ENCODE measurements at regions not wholly inside any gene's neighbourhood (a gene's known extent, or its start where the extent isn't known, plus 50 kb on each side); places are given as distances from the start of the nearest gene placed in this dataset.

DNA sequence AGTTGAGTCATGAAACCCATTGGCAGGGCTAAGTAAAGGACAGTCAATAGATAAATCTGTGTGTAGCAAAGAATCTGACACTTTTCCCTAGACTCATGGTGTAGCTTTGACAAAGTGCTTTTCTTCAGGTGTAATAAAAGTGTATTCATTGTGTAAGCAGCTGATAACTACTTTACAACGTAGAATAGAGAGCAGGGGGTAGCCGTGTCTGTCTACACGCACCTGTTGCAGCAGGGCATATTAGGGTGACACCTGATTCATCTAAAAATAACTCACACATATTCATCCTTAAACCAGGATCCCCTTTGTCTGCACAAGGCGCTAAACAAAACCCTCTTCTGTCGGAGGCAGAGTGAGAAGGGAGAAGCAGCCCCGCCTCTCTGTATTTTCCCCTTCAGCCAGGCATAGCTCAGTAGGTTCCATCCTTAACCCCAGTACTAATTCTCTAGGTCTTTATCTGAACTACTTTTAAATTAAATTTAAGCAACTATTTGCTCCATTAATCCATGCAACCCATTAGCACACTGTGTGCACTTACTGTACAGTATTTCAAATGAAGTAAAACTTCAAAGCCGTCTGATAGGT is 306.7 kb upstream of the SASH1 start:
- TF ChIP-seq, protein P1, sequence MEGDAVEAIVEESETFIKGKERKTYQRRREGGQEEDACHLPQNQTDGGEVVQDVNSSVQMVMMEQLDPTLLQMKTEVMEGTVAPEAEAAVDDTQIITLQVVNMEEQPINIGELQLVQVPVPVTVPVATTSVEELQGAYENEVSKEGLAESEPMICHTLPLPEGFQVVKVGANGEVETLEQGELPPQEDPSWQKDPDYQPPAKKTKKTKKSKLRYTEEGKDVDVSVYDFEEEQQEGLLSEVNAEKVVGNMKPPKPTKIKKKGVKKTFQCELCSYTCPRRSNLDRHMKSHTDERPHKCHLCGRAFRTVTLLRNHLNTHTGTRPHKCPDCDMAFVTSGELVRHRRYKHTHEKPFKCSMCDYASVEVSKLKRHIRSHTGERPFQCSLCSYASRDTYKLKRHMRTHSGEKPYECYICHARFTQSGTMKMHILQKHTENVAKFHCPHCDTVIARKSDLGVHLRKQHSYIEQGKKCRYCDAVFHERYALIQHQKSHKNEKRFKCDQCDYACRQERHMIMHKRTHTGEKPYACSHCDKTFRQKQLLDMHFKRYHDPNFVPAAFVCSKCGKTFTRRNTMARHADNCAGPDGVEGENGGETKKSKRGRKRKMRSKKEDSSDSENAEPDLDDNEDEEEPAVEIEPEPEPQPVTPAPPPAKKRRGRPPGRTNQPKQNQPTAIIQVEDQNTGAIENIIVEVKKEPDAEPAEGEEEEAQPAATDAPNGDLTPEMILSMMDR (IDR thresholded peaks at IDR 0.05), result no peak
- WGBS, 2 donors, result 87 to 89% methylated on average over 7 of the region's 7 CpGs
- Histone ChIP-seq H3K9me3 (no peaks in the 10 kb centered on the region), H3K27me3 (no peaks in the 10 kb centered on the region), H3K4me3 (no peak overlapping the region), H3K4me1 (no peaks in the 10 kb centered on the region), H3K27ac (no peak overlapping the region), H3K36me3 (no peaks in the 10 kb centered on the region)
- intact Hi-C loops (cut with DNase I), result loop anchor here in 1 of 10 donors (1.0 kb wide), 1 partner anchor 13 kb away; no protein-coding TSS in a partner anchor
- ATAC-seq (no peak), DNase-seq (no peak)

DNA sequence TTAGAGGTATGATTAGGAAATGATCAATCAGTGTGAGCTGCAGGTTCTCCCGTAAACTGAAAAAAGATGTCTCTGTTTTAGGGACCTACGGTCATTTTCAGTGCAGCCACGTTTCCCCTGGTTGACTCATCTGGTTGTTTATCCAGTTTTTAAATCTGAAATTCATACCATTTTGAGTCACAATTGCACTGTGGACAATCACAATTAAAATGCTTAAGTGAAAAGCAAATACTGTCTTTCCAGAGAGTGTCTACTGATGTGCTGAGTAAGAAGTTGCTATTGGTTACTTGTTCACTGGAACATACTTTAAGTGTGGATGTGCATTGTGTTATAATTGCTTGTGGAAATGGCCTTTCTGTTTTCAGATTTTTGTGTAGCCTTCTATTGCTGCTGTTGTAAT is 305.1 kb upstream of the SASH1 start:
- 83 to 93% methylated on average over 3 of the region's 3 CpGs for WGBS, 2 donors
- no peaks in the 10 kb centered on the region for H3K27me3 ChIP-seq

DNA sequence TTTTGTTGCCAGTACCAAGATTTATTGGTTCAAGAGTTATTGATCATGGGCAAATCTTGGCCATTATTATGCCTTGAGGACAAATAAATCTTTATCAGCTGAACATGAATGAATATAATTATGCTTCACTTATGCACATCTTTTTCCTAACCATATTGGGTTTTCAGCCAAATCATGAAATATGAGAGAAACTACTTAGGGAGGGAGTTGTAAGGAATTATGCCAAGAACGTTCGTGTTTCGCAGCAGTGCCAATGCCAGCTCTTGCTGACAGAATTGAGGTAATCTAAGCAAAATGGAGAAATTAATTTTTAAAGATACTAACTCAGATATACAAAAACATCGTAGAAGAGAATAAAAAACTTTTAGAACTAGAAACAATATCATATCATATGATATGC is 301.1 kb upstream of the SASH1 start:
- peaks cover 0 to 4% (median 0%) of the 10 kb centered on the region in 9 donors for H3K4me1 ChIP-seq
- no peak overlapping the region for H3K4me3 ChIP-seq
- peaks cover 0 to 5% (median 3%) of the 10 kb centered on the region in 11 donors for H3K9me3 ChIP-seq
- no peak for DNase-seq
- TF ChIP-seq, protein P1 (IDR thresholded peaks at IDR 0.05), result no peak
- H3K27ac ChIP-seq, result no peak overlapping the region
- WGBS, 2 donors, result 87 to 89% methylated on average over 4 of the region's 4 CpGs
- intact Hi-C loops (cut with DNase I), result no loop called here
- ATAC-seq, result no peak
- no peaks in the 10 kb centered on the region for H3K27me3 ChIP-seq
- no peaks in the 10 kb centered on the region for H3K36me3 ChIP-seq

More for the DNA sequence above, 305.1 kb upstream of the SASH1 start:
- Histone ChIP-seq H3K27ac (no peak overlapping the region), H3K4me3 (no peak overlapping the region), H3K36me3 (no peaks in the 10 kb centered on the region), H3K9me3 (no peaks in the 10 kb centered on the region), H3K4me1 (peaks cover 0 to 2% (median 0%) of the 10 kb centered on the region in 9 donors)
- ATAC-seq (no peak), DNase-seq (no peak)
- intact Hi-C loops (cut with DNase I), result no loop called here
- TF ChIP-seq, protein P1 (IDR thresholded peaks at IDR 0.05), result no peak

DNA sequence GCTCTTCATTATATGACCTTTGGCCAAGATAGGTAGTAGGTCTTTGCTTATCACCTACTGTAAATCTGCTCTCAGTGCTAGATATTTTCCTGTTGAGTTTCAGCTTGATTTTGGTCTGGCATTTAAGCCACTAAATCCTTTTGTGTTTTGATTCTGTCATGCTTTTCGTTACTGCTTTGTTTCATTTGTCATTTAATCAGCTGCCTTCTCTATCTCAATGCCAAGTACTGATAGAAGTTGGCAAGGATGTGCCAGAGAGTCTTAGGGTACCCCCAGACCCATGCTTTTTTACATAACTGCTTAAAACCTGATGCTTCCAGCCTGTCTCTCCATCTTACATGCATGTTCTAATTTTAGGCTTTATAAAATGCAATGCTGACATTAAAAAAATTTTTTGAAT is 300.1 kb upstream of the SASH1 start:
- ATAC-seq, result no peak
- intact Hi-C loops (cut with DNase I), result no loop called here
- DNase-seq, result no peak

More for the DNA sequence above, 300.1 kb upstream of the SASH1 start:
- Histone ChIP-seq H3K9me3 (peaks cover 0 to 15% (median 4%) of the 10 kb centered on the region in 11 donors), H3K4me3 (no peak overlapping the region), H3K36me3 (no peaks in the 10 kb centered on the region), H3K27me3 (no peaks in the 10 kb centered on the region), H3K27ac (no peak overlapping the region), H3K4me1 (peaks cover 0 to 4% (median 0%) of the 10 kb centered on the region in 9 donors)
- TF ChIP-seq, protein P1 (IDR thresholded peaks at IDR 0.05), result no peak
- 35 to 50% methylated on average over 1 of the region's 1 CpG for WGBS, 2 donors

All from heart right ventricle (tissue), 16 donors.